GM19395 (cell line): ENCODE measurements at regions not wholly inside any gene's neighbourhood (a gene's known extent, or its start where the extent isn't known, plus 50 kb on each side); places are given as distances from the start of the nearest gene placed in this dataset.

Experiments used
- ATAC-seq: cut with Tn5 transposase; IDR thresholded peaks from one replicate; pipeline ENCODE4 v1.9.1; 2021; ENCODE audit warnings: mild to moderate bottlenecking, moderate library complexity; ENCODE audit not compliant: unreplicated experiment

GRCh38 chr22:34960005-34960404 is 106.0 kb upstream of the ISX start:
- ATAC-seq, result no peak

GRCh38 chr22:34966980-34967565 is 98.9 kb upstream of the ISX start:
- ATAC-seq, result no peak

- no peak for ATAC-seq
These were observed 96.8 kb upstream of the ISX start for GRCh38 chr22:34969001-34969790.

- ATAC-seq, result no peak
These were observed 94.5 kb upstream of the ISX start for GRCh38 chr22:34971456-34971855.

- no peak for ATAC-seq
These were observed 93.6 kb upstream of the ISX start for GRCh38 chr22:34972191-34972897.

- no peak for ATAC-seq
These were observed 92.9 kb upstream of the ISX start for GRCh38 chr22:34973016-34973415.

- no peak for ATAC-seq
These were observed 92.0 kb upstream of the ISX start for GRCh38 chr22:34973926-34974325.

GRCh38 chr22:34975721-34976120 is 90.2 kb upstream of the ISX start:
- no peak for ATAC-seq

- ATAC-seq, result no peak
These were observed 89.5 kb upstream of the ISX start for GRCh38 chr22:34976474-34976873.

- no peak for ATAC-seq
These were observed 89.1 kb upstream of the ISX start for GRCh38 chr22:34976886-34977285.

GRCh38 chr22:34986523-34986922 is 79.4 kb upstream of the ISX start:
- no peak for ATAC-seq

GRCh38 chr22:34992672-34993071 is 73.3 kb upstream of the ISX start:
- no peak for ATAC-seq

GRCh38 chr22:34993548-34993947 is 72.4 kb upstream of the ISX start:
- ATAC-seq, result no peak

- ATAC-seq, result no peak
These were observed 68.2 kb upstream of the ISX start for GRCh38 chr22:34997633-34998299.

GRCh38 chr22:34998921-34999320 is 67.0 kb upstream of the ISX start:
- no peak for ATAC-seq

- no peak for ATAC-seq
These were observed 57.7 kb upstream of the ISX start for GRCh38 chr22:35008213-35008612.

- no peak for ATAC-seq
These were observed 55.4 kb upstream of the ISX start for GRCh38 chr22:35010543-35010942.

GRCh38 chr22:35014812-35015211 is 51.1 kb upstream of the ISX start:
- no peak for ATAC-seq
